ENCODE measurements at regions not wholly inside any gene's neighbourhood (a gene's known extent, or its start where the extent isn't known, plus 50 kb on each side); places are given as distances from the start of the nearest gene placed in this dataset.

GRCh38 chr4:129905256-129905655 lies 809.3 kb downstream of the C4orf33 start:
- DNase-seq (ENCODE audit: low read depth) = no peak
- no peak for TF ChIP-seq CTCF (IDR thresholded peaks at IDR 0.05; ENCODE audit: low read length, missing control alignments)
- H3K4me3 ChIP-seq (replicated peaks; ENCODE audit: low read depth, low read length) = no peak overlapping the region

- TF ChIP-seq CTCF (IDR thresholded peaks at IDR 0.05; ENCODE audit: low read length, missing control alignments) = no peak
- H3K4me3 ChIP-seq (replicated peaks; ENCODE audit: low read depth, low read length) = no peak overlapping the region
Measured at GRCh38 chr4:129908117-129908516, 812.2 kb downstream of the C4orf33 start.

GRCh38 chr4:129916991-129917390 lies 821.0 kb downstream of the C4orf33 start:
- DNase-seq (ENCODE audit: low read depth) = no peak
- TF ChIP-seq CTCF (IDR thresholded peaks at IDR 0.05; ENCODE audit: low read length, missing control alignments) = no peak
- H3K4me3 ChIP-seq (replicated peaks; ENCODE audit: low read depth, low read length) = no peak overlapping the region

More at GRCh38 chr4:129908117-129908516, 812.2 kb downstream of the C4orf33 start:
- DNase-seq (ENCODE audit: low read depth) = no peak

GRCh38 chr4:129917651-129918050 lies 821.7 kb downstream of the C4orf33 start:
- no peak for DNase-seq (ENCODE audit: low read depth)
- TF ChIP-seq CTCF (IDR thresholded peaks at IDR 0.05; ENCODE audit: low read length, missing control alignments) = no peak
- no peak overlapping the region for H3K4me3 ChIP-seq (replicated peaks; ENCODE audit: low read depth, low read length)

GRCh38 chr4:129926936-129927335 lies 831.0 kb downstream of the C4orf33 start:
- no peak for TF ChIP-seq CTCF (IDR thresholded peaks at IDR 0.05; ENCODE audit: low read length, missing control alignments)
- DNase-seq (ENCODE audit: low read depth) = peak; percentile 1

GRCh38 chr4:129929052-129929451 lies 833.1 kb downstream of the C4orf33 start:
- H3K4me3 ChIP-seq (replicated peaks; ENCODE audit: low read depth, low read length) = no peak overlapping the region
- TF ChIP-seq CTCF (IDR thresholded peaks at IDR 0.05; ENCODE audit: low read length, missing control alignments) = no peak
- DNase-seq (ENCODE audit: low read depth) = no peak

More at GRCh38 chr4:129926936-129927335, 831.0 kb downstream of the C4orf33 start:
- H3K4me3 ChIP-seq (replicated peaks; ENCODE audit: low read depth, low read length) = no peak overlapping the region

GRCh38 chr4:129929984-129930383 lies 834.0 kb downstream of the C4orf33 start:
- DNase-seq (ENCODE audit: low read depth) = no peak
- no peak for TF ChIP-seq CTCF (IDR thresholded peaks at IDR 0.05; ENCODE audit: low read length, missing control alignments)

More at GRCh38 chr4:129929984-129930383, 834.0 kb downstream of the C4orf33 start:
- H3K4me3 ChIP-seq (replicated peaks; ENCODE audit: low read depth, low read length) = no peak overlapping the region
